ENCODE measurements at regions not wholly inside any gene's neighbourhood (a gene's known extent, or its start where the extent isn't known, plus 50 kb on each side); places are given as distances from the start of the nearest gene placed in this dataset.
A peak's percentile ranks its signal among the peaks of the same experiment; 100 is the strongest.

GRCh38 chr2:39517102-39517436 lies 80.0 kb upstream of the MAP4K3 start:
- Histone ChIP-seq H3K27me3 (replicated peaks; ENCODE audit: insufficient read depth) (no peaks in the 10 kb centered on the region), H3K9me3 (no peaks in the 10 kb centered on the region), H3K4me1 (ENCODE audit: control insufficient read depth in 1 of 2, low read depth in 2 of 2) (peaks cover 19 to 33% of the 10 kb centered on the region in 2 donors), H3K4me3 (peak overlapping the region; percentile 14), H3K27ac (peak overlapping the region; percentile 47 to 69), H3K36me3 (no peaks in the 10 kb centered on the region)
- DNase-seq (ENCODE audit: low spot score) (no peak), ATAC-seq (ENCODE audit: insufficient number of reproducible peaks, low FRiP score, low read depth) (no peak)
- no peak for TF ChIP-seq CTCF (IDR thresholded peaks at IDR 0.05)

- Histone ChIP-seq H3K4me1 (ENCODE audit: control insufficient read depth in 1 of 2, low read depth in 2 of 2) (peaks cover 19 to 34% of the 10 kb centered on the region in 2 donors), H3K27me3 (replicated peaks; ENCODE audit: insufficient read depth) (no peaks in the 10 kb centered on the region), H3K27ac (peak overlapping the region; percentile 47 to 69), H3K4me3 (no peak overlapping the region), H3K9me3 (no peaks in the 10 kb centered on the region), H3K36me3 (no peaks in the 10 kb centered on the region)
- DNase-seq (ENCODE audit: low spot score) = no peak
- no peak for TF ChIP-seq CTCF (IDR thresholded peaks at IDR 0.05)
- no peak for ATAC-seq (ENCODE audit: insufficient number of reproducible peaks, low FRiP score, low read depth)
Observed at GRCh38 chr2:39517622-39518021, 80.5 kb upstream of the MAP4K3 start.

- Histone ChIP-seq H3K4me1 (ENCODE audit: control insufficient read depth in 1 of 2, low read depth in 2 of 2) (peaks cover 29 to 43% of the 10 kb centered on the region in 2 donors), H3K36me3 (no peaks in the 10 kb centered on the region), H3K4me3 (no peak overlapping the region), H3K27ac (no peak overlapping the region), H3K27me3 (replicated peaks; ENCODE audit: insufficient read depth) (no peaks in the 10 kb centered on the region), H3K9me3 (no peaks in the 10 kb centered on the region)
- DNase-seq (ENCODE audit: low spot score) (no peak), ATAC-seq (ENCODE audit: insufficient number of reproducible peaks, low FRiP score, low read depth) (no peak)
- TF ChIP-seq CTCF (IDR thresholded peaks at IDR 0.05) = no peak
Observed at GRCh38 chr2:39519886-39520285, 82.8 kb upstream of the MAP4K3 start.

- TF ChIP-seq CTCF (IDR thresholded peaks at IDR 0.05) = no peak
- Histone ChIP-seq H3K4me3 (no peak overlapping the region), H3K4me1 (ENCODE audit: control insufficient read depth in 1 of 2, low read depth in 2 of 2) (peaks cover 23 to 44% of the 10 kb centered on the region in 2 donors), H3K36me3 (no peaks in the 10 kb centered on the region), H3K27ac (no peak overlapping the region), H3K27me3 (replicated peaks; ENCODE audit: insufficient read depth) (no peaks in the 10 kb centered on the region), H3K9me3 (no peaks in the 10 kb centered on the region)
- ATAC-seq (ENCODE audit: insufficient number of reproducible peaks, low FRiP score, low read depth) (no peak), DNase-seq (ENCODE audit: low spot score) (no peak)
Observed at GRCh38 chr2:39521876-39522517, 84.9 kb upstream of the MAP4K3 start.

GRCh38 chr2:39522518-39522877 lies 85.4 kb upstream of the MAP4K3 start:
- no peak for ATAC-seq (ENCODE audit: insufficient number of reproducible peaks, low FRiP score, low read depth)
- TF ChIP-seq CTCF (IDR thresholded peaks at IDR 0.05) = no peak

More at GRCh38 chr2:39522518-39522877, 85.4 kb upstream of the MAP4K3 start:
- Histone ChIP-seq H3K27me3 (replicated peaks; ENCODE audit: insufficient read depth) (no peaks in the 10 kb centered on the region), H3K4me3 (no peak overlapping the region), H3K9me3 (no peaks in the 10 kb centered on the region), H3K4me1 (ENCODE audit: control insufficient read depth in 1 of 2, low read depth in 2 of 2) (peaks cover 18 to 39% of the 10 kb centered on the region in 2 donors), H3K36me3 (no peaks in the 10 kb centered on the region), H3K27ac (no peak overlapping the region)
- no peak for DNase-seq (ENCODE audit: low spot score)

All from thoracic aorta (tissue), 2 donors.